ENCODE measurements at regions not wholly inside any gene's neighbourhood (a gene's known extent, or its start where the extent isn't known, plus 50 kb on each side); places are given as distances from the start of the nearest gene placed in this dataset.

DNA sequence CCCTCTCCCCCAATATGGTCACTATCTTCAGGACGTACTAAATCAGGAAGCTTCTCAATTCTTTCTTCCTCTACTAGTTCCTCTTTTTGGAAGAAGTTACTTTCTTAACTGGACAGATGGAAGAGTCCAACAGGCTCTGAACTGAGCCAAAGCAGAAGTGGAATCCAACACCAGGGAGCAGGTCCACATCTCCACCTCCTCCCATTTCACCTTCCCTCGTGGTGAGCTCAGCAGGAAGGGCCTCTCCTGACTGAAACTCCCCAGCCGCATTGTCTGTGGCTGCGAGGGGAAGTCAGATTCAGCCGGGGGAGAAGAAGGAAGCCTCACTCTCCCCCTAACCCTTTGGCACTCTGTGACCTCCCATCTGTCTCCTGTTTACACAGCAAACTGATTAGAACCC, 63.8 kb upstream of the UST start:
- H4K20me1 ChIP-seq (ENCODE audit: insufficient read depth, low read length), result no peaks in the 10 kb centered on the region
- no peak overlapping the region for H3K4me3 ChIP-seq (ENCODE audit: low read length)
- H3K79me2 ChIP-seq (ENCODE audit: low read length), result no peaks in the 10 kb centered on the region
- no peak for DNase-seq
- no peaks in the 10 kb centered on the region for H3K4me1 ChIP-seq (ENCODE audit: low read length)
- no peak for TF ChIP-seq EZH2phosphoT487 (IDR thresholded peaks at IDR 0.05; ENCODE audit: low read length)
- TF ChIP-seq, protein P1, sequence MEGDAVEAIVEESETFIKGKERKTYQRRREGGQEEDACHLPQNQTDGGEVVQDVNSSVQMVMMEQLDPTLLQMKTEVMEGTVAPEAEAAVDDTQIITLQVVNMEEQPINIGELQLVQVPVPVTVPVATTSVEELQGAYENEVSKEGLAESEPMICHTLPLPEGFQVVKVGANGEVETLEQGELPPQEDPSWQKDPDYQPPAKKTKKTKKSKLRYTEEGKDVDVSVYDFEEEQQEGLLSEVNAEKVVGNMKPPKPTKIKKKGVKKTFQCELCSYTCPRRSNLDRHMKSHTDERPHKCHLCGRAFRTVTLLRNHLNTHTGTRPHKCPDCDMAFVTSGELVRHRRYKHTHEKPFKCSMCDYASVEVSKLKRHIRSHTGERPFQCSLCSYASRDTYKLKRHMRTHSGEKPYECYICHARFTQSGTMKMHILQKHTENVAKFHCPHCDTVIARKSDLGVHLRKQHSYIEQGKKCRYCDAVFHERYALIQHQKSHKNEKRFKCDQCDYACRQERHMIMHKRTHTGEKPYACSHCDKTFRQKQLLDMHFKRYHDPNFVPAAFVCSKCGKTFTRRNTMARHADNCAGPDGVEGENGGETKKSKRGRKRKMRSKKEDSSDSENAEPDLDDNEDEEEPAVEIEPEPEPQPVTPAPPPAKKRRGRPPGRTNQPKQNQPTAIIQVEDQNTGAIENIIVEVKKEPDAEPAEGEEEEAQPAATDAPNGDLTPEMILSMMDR (IDR thresholded peaks at IDR 0.05; ENCODE audit: low read length), result no peak
- no peak for TF ChIP-seq EZH2 (optimal IDR thresholded peaks at IDR 0.05; ENCODE audit: low read depth, low read length)
- H2AFZ ChIP-seq (ENCODE audit: low read length), result no peak overlapping the region
- H3K9ac ChIP-seq (ENCODE audit: low read length), result no peak overlapping the region
- H3K9me2 ChIP-seq (replicated peaks; ENCODE audit: insufficient read depth, low read length), result no peaks in the 10 kb centered on the region
- no peaks in the 10 kb centered on the region for H3K27me3 ChIP-seq (replicated peaks; ENCODE audit: insufficient read depth, low read length)
- no peak overlapping the region for H3K4me2 ChIP-seq (ENCODE audit: low read depth, low read length)
- no peaks in the 10 kb centered on the region for H3K36me3 ChIP-seq (replicated peaks; ENCODE audit: insufficient read depth, low read length)
- no peaks in the 10 kb centered on the region for H3K9me3 ChIP-seq (replicated peaks; ENCODE audit: insufficient read depth, low read length)
- no peaks in the 10 kb centered on the region for H3F3A ChIP-seq (ENCODE audit: insufficient read depth, low read length)
- no peak overlapping the region for H3K27ac ChIP-seq (ENCODE audit: low read length)

DNA sequence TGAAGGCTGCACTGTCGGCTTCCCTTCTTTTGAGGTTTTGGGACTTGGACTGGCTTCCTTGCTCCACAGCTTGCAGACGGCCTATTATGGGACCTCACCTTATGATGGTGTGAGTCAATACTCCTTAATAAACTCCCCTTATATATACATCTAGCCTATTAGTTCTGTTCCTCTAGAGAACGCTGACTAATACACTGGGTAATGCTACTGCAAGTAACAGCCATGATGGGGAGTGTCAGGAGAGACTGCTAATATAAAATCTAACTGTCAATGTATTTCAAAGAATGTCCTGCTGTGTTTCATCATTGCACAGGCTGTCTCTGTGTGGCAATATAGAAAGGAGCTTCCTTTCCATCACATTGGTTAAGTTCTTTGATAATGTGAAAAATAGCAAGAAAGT, 57.7 kb upstream of the UST start:
- no peaks in the 10 kb centered on the region for H3K4me1 ChIP-seq (ENCODE audit: low read length)
- no peak overlapping the region for H3K4me2 ChIP-seq (ENCODE audit: low read depth, low read length)
- H3F3A ChIP-seq (ENCODE audit: insufficient read depth, low read length), result no peaks in the 10 kb centered on the region
- no peaks in the 10 kb centered on the region for H4K20me1 ChIP-seq (ENCODE audit: insufficient read depth, low read length)
- H3K27ac ChIP-seq (ENCODE audit: low read length), result no peak overlapping the region
- H3K9me3 ChIP-seq (replicated peaks; ENCODE audit: insufficient read depth, low read length), result no peaks in the 10 kb centered on the region
- no peak overlapping the region for H2AFZ ChIP-seq (ENCODE audit: low read length)
- H3K9me2 ChIP-seq (replicated peaks; ENCODE audit: insufficient read depth, low read length), result no peaks in the 10 kb centered on the region
- H3K9ac ChIP-seq (ENCODE audit: low read length), result no peak overlapping the region
- H3K4me3 ChIP-seq (ENCODE audit: low read length), result no peak overlapping the region
- no peak for DNase-seq
- H3K27me3 ChIP-seq (replicated peaks; ENCODE audit: insufficient read depth, low read length), result no peaks in the 10 kb centered on the region
- no peaks in the 10 kb centered on the region for H3K79me2 ChIP-seq (ENCODE audit: low read length)
- TF ChIP-seq EZH2phosphoT487 (IDR thresholded peaks at IDR 0.05; ENCODE audit: low read length) (no peak), EZH2 (optimal IDR thresholded peaks at IDR 0.05; ENCODE audit: low read depth, low read length) (no peak)
- TF ChIP-seq, protein P1 (IDR thresholded peaks at IDR 0.05; ENCODE audit: low read length), result no peak
- H3K36me3 ChIP-seq (replicated peaks; ENCODE audit: insufficient read depth, low read length), result no peaks in the 10 kb centered on the region

DNA sequence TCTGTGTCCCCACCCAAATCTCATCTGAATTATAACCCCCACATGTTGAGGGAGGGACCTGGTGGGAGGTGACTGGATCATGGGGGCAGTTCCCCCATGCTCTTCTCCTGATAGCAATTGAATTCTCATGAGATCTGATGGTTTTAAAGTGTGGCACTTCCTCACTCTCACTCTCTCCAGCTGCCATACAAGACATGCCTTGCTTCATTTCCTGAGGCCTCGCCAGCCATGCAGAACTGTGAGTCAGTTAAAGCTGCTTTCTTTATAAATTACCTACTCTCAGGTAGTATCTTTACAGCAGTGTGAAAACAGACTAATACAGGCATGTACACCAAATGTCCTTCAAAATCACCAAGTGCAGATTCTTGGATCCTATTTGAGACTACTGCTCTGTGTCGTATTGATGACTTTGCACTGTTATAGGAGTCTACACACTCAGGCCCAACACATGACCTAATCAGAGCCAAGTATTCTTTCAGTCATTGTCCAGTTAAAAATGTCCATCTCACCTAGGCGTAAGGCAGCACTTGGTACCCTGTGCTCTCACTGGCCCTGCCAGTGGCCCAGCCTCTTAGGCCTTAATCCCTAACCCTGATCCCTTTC, 52.8 kb upstream of the UST start:
- H3F3A ChIP-seq (ENCODE audit: insufficient read depth, low read length), result no peaks in the 10 kb centered on the region
- DNase-seq, result no peak
- H3K36me3 ChIP-seq (replicated peaks; ENCODE audit: insufficient read depth, low read length), result no peaks in the 10 kb centered on the region
- H3K9ac ChIP-seq (ENCODE audit: low read length), result no peak overlapping the region
- H3K9me2 ChIP-seq (replicated peaks; ENCODE audit: insufficient read depth, low read length), result no peaks in the 10 kb centered on the region
- H3K79me2 ChIP-seq (ENCODE audit: low read length), result no peaks in the 10 kb centered on the region
- no peaks in the 10 kb centered on the region for H3K27me3 ChIP-seq (replicated peaks; ENCODE audit: insufficient read depth, low read length)
- no peaks in the 10 kb centered on the region for H4K20me1 ChIP-seq (ENCODE audit: insufficient read depth, low read length)
- H3K4me1 ChIP-seq (ENCODE audit: low read length), result no peaks in the 10 kb centered on the region
- no peak for TF ChIP-seq EZH2 (optimal IDR thresholded peaks at IDR 0.05; ENCODE audit: low read depth, low read length)
- TF ChIP-seq, protein P1 (IDR thresholded peaks at IDR 0.05; ENCODE audit: low read length), result no peak
- TF ChIP-seq EZH2phosphoT487 (IDR thresholded peaks at IDR 0.05; ENCODE audit: low read length), result no peak
- H3K9me3 ChIP-seq (replicated peaks; ENCODE audit: insufficient read depth, low read length), result no peaks in the 10 kb centered on the region
- no peak overlapping the region for H2AFZ ChIP-seq (ENCODE audit: low read length)
- H3K4me2 ChIP-seq (ENCODE audit: low read depth, low read length), result no peak overlapping the region
- no peak overlapping the region for H3K4me3 ChIP-seq (ENCODE audit: low read length)
- no peak overlapping the region for H3K27ac ChIP-seq (ENCODE audit: low read length)

Data from MM.1S (cell line).